NCI-H128 (cell line): ENCODE measurements at regions not wholly inside any gene's neighbourhood (a gene's known extent, or its start where the extent isn't known, plus 50 kb on each side); places are given as distances from the start of the nearest gene placed in this dataset.

Experiments
- DNase-seq: peaks from one replicate; lab custom pipeline; 2025; ENCODE audit not compliant: unreplicated experiment; lab: John Stamatoyannopoulos, UW

- no peak for DNase-seq
Measured at GRCh38 chr3:182708810-182709209, 84.5 kb upstream of the ATP11B start.

- DNase-seq = no peak
Measured at GRCh38 chr3:182709306-182709705, 84.0 kb upstream of the ATP11B start.

GRCh38 chr3:182710557-182711157, 82.6 kb upstream of the ATP11B start:
- peak; percentile 4 for DNase-seq

GRCh38 chr3:182711261-182711683, 82.0 kb upstream of the ATP11B start:
- DNase-seq = no peak

- no peak for DNase-seq
Measured at GRCh38 chr3:182711853-182712252, 81.5 kb upstream of the ATP11B start.

GRCh38 chr3:182713111-182713510, 80.2 kb upstream of the ATP11B start:
- DNase-seq = no peak

GRCh38 chr3:182713743-182714517, 79.4 kb upstream of the ATP11B start:
- peak; percentile 40 for DNase-seq

DNA sequence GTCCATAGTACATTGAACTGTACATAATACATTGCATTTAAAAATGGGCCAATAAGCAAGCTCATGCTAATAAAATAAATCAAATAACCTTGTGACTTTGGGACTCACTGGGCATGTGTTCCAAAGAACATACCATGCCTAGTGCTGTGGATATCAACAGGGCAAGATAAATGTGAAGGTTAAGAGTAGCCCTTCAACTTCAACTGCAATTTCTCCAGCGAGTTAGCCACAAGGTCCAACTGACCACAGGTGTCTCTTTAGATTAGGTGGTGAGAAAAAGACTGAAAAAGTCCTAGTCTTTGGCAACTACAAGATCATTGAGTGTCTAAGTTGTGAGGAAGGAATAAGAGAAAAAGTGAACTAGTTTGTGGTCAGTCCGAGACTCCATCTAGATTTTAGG, 78.3 kb upstream of the ATP11B start:
- DNase-seq = no peak

- DNase-seq = no peak
Measured at GRCh38 chr3:182716114-182716688, 77.1 kb upstream of the ATP11B start.

- DNase-seq = no peak
Measured at GRCh38 chr3:182717216-182717615, 76.1 kb upstream of the ATP11B start.

- DNase-seq = no peak
Measured at GRCh38 chr3:182722907-182723306, 70.4 kb upstream of the ATP11B start.

DNA sequence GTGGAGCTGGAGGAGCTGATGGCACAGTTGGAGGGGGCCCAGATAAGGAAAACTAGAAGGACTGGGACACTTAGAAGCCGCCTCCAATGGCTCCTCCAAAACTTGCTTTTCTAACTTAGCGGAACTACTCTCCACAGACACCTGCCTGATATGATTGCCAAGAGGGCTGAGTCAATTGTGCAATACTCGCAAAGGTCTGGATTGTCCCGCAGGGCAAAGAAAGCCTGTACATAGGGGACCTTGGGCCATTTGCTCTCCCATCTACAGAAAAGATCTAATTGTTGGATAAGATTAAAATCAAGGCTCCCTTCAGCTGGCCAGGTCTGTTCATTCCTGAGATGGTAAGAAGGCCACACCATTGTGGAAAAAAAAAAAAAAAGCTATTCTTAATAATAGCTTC, 69.7 kb upstream of the ATP11B start:
- no peak for DNase-seq

- DNase-seq = no peak
Measured at GRCh38 chr3:182725372-182726251, 67.7 kb upstream of the ATP11B start.

DNA sequence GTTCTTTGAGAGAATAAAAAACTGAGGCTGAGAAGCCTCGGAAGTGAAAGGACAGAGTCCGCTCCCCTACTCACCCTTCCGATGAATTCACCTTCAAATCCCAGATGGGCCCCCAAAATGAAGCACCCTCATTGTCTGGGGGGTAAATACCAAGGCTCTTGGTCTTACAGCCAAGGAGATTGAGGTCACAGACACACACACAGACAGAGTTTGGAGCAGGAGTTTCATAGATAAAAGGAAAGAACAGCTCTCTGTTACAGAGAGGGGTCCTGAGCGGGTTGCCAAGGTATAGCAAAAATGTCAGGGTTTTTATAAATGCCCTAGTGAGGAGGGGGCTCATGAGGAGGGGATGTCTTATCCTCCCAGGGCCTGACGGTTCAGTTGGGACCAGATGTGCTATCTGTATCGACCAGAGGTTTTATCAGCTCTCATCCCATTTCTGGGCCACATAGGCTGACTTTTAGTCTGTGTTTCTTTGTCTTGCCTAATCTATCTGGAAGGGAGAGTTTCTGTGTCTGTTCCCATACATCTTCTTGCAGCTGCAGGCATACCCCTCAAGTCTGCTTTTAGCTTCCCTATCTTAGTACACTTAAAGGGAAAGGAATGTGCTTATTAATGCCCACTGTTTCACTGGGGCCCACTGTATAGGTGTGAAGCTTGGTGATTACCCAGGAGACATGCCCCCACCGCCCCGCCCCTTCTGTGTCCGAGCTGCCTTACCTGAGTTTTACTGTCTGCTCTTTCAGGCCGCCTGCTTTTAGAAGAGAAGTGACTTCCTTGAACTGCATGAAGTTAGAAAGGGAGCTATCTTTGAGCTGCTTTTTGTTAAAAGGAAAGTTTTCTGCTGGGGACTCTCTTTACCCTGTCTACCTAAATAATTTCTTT, 66.8 kb upstream of the ATP11B start:
- no peak for DNase-seq

GRCh38 chr3:182728238-182728637, 65.1 kb upstream of the ATP11B start:
- DNase-seq = no peak

DNA sequence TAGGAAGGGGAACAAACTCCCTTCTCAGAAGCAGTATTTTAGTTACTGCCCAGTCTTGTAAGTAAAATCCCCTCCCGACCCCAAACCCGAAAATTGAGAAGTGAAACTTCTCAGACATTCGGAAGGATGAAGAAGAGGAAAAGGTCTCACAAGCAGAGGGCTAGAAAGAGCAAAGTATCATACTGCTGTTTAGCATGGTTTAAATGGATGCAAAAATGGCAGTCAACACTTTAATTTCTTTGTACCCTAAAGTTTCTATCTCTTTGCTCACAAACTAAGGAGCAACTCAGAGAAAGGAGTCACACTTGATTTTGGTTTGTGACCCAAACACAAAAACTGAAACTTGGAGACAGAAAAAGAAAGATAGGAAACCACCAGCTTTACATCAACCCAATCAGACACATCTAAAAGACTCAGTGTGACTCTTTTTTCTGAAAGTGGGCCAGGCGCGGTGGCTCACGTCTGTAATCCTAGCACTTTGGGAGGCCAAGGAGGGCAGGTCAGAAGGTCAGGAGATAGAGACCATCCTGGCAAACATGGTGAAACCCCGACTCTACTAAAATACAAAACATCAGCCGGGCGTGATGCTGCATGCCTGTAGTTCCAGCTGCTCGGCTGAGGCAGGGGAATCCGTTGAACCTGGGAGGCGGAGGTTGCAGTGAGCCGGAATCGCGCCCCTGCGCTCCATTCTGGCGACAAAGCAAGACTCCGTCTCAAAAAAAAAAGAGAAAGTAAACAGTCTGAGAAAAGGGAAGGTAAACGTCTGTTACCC, 63.2 kb upstream of the ATP11B start:
- no peak for DNase-seq

DNA sequence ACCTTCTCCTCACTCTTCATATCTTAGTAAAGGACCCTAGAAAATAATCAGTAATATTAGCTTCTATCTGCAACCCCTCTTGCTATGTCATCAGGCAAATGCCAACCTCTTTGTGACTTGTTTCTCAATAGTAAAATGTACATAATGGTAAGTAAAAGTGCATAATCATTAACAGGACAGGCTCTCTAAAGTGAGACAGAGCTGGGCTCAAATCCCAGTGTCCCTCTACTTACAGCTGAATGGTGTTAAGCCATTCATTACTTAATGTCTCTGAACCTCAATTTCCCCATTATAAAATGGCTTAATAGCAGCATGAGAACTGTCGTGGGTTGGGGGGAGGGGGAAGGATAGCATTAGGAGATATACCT, 62.6 kb upstream of the ATP11B start:
- DNase-seq = no peak

- DNase-seq = no peak
Measured at GRCh38 chr3:182731764-182732163, 61.5 kb upstream of the ATP11B start.

DNA sequence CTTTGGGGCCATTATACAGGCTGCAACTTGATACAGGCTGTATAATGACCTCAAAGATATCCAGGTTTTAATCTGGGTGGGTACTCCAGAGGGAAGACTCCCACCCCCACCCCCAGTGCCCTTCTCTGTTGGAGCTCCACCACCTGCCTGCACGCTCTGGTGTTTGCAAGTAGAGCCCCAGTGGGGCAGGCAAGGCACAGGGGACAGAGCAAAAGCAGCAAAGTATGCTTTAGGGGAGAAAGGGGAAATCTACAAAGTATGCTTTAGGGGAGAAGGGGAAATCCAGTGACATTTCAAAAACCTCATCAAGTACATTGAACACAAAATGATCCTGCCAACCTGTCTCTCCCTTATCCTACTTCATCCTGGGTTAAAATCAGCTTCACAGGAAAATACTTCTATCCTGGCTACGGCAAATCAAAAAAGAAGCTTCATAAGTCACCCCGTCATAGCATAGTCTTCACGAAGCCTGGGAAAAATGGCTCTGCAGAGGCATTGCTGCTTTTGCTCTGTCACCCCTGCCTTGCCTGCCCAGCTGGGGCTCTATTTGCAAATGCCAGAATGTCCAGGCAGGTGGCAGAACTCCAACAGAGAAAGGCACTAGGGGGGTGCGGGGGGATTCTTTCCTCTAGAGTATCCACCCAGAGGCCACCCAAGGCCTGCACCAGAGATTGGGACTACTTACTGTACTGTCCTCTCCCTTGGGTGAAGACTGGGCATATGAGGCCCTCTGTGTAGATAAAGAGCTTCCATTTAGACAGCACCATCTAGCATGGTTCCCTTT, 60.9 kb upstream of the ATP11B start:
- no peak for DNase-seq
